HG03520 (cell line): ENCODE measurements at regions not wholly inside any gene's neighbourhood (a gene's known extent, or its start where the extent isn't known, plus 50 kb on each side); places are given as distances from the start of the nearest gene placed in this dataset.

Experiments
- ATAC-seq: cut with Tn5 transposase; IDR thresholded peaks from one replicate; pipeline ENCODE4 v1.9.1; 2021; ENCODE audit warnings: mild to moderate bottlenecking, moderate library complexity; ENCODE audit not compliant: unreplicated experiment

DNA sequence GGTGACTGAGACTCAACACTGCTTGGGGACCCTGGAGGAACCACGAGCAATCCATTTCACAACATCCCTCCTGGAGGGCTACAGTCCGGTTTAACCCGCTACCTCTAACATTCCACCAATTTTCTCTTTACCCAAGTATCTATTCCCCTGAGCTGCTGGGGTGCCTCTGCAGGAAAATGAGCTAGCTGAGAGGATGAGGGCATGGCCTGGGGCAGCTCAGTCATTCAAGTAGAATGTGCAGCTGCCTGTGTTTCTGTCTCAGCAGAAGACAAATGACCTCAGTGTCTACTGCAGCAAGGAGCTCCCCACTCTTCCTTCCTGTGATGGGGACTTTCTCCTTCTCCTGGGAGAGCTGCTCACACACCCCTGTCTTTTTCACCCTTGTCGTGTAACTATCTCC is 120.8 kb downstream of the ZNF518B start:
- no peak for ATAC-seq

DNA sequence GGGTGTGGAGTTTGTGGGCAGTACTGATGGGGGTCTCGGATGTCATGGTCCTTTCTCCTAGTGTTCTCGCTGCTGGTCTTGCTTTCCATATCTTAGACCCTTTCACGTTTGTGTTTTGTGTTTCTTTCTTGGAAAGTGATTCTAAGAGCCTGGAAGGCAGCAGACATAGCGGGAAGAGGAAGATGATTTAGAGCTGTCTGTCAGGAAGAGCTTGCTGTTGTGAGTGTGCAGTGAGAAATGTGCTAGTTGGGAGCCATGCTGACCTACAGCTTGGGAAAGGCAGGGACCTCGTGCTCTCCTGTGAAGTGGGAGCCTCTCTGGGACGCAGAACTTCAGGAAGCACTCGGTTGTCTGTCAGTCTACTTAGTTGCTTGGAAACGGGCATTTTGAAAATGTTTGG is 122.2 kb downstream of the ZNF518B start:
- ATAC-seq: no peak

- no peak for ATAC-seq
Observed at GRCh38 chr4:10334506-10335028, 122.7 kb downstream of the ZNF518B start.

GRCh38 chr4:10333942-10334341 is 123.3 kb downstream of the ZNF518B start:
- no peak for ATAC-seq

DNA sequence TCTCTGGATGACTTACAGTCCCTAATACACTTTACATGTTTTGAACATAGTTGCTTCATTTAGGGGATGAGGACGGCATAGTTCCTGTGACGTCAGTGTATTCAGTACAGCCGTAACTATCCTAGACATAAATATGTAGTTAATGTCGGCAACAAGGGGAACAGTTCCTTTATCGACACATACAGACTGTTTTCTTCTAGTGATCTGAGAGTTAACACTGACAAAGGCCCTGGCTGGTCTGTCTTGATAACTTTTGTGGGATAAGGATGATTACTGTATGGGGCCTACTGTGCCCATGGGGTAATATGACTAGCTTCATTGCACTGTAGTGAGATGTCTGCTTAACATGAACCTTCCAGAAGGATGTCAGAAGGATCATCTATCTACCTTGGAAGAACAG is 131.2 kb downstream of the ZNF518B start:
- no peak for ATAC-seq

DNA sequence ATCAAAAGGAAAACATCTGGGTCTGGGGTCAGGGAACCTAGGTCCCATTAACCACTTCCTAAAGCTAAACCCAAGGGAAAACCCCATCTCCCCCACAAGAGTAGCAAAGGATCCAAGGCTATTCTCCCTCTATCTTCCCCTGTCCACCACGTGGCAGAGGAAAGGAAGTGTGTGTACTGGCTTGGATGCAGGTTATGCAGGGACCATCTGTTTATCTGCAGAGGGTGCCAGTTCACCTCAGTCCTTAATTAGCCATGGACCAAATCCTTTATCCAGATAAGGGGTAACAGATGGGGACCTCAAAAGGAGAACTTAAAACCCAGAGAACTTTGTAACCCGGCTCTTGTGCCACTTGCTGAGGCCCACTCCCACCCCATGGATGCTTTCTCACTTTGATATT is 135.3 kb downstream of the ZNF518B start:
- ATAC-seq: no peak

DNA sequence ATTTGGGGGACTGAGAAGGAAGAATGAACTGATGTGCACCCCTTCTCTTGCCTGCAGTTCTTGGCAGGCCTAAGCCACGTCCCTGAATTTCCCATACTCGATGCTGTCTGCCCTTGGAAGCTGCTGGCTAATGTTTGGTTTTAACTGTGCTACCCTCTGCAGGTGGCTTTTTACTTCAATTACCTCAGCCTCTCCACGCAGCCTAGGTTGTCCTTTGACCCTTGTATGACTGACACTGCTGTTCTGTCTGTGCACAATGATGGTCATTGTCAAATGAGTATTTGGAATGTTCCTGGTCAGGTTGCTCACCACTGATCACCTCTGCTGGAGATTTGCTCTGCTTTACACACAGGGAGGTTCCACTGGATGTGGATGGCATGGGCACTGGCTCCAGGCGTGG is 137.1 kb downstream of the ZNF518B start:
- no peak for ATAC-seq

- ATAC-seq: no peak
Observed at GRCh38 chr4:10317345-10317744, 139.9 kb downstream of the ZNF518B start.

DNA sequence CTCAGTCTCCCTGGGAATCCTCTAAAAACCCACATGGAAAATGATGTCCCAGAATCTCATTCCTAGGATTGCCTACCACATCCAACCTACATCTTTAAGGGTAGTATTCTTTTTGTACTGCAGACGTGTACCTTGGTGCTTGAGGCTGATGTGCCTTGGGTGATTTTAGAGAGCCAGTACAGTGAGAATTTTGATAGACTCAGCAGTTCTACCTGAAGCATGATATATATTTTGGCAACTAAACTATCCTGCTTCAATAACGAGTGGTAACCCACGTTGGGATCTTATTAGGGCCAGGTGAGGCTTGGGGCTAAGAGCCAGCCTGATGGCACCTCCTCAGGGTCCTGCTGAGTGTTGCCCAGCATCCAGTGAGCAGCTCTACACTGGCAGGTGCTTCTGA is 140.4 kb downstream of the ZNF518B start:
- no peak for ATAC-seq

DNA sequence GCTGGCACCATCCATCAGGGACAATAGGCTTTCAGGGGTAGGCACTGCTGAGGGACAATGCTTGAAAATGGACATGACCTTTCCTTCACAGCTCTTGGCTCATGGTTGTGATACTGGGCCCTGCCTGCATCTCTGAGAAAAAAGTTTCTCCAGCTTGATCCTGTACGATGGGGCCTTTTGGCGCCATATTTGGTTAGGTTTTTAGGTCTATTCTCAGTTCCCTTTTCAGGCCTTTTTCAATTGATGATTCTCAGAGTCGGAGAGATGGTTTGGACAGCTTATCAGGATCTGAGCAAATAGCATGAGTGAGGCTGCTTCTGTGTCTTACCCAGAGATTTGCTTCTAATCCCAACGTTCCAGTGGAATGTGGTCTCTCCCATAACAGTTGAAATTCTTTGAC is 141.6 kb downstream of the ZNF518B start:
- no peak for ATAC-seq

- ATAC-seq: no peak
Observed at GRCh38 chr4:10312568-10312967, 144.7 kb downstream of the ZNF518B start.

- ATAC-seq: no peak
Observed at GRCh38 chr4:10311939-10312338, 145.3 kb downstream of the ZNF518B start.

GRCh38 chr4:10305816-10306215 is 151.4 kb downstream of the ZNF518B start:
- no peak for ATAC-seq

GRCh38 chr4:10303291-10303690 is 153.9 kb downstream of the ZNF518B start:
- ATAC-seq: no peak

DNA sequence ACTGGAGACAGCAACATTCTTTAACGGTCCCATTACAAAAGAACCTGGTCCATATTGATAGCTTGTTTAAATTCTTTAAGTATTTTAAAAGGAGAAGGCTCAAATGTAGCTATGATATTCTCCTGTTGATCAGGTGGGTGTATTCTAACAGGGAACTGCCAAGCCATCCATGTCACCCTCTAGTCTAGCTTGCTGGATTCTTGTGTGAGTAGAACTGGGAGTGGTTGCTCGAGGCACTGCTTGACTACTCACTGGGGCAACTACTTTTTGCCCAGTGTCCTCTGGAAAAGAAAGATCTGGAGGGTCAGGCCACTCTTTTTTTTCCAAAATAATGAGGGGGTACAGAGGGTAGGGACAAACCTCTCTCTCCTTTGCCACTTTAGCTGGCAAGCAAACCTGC is 155.1 kb downstream of the ZNF518B start:
- ATAC-seq: no peak

GRCh38 chr4:10299601-10300000 is 157.6 kb downstream of the ZNF518B start:
- ATAC-seq: no peak

DNA sequence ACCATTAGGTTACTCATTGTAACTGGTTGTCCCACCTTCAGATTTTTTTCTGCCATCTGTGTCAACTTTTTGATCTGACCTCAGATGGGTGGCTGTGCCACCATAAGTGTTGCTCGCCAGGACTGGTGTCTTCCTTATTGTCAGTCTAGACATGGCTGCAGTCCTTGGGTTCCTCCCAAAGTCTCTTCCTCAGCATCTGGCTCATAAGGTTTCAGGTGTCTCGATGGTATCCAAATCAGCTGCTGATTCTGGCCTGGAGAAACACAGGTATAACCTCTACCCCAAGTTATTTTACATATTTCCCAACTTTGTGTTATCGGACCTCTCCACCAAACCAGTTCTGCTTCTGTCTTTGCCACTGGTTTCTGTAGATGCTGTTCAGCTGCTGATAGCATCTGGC is 158.5 kb downstream of the ZNF518B start:
- no peak for ATAC-seq

GRCh38 chr4:10296730-10297129 is 160.5 kb downstream of the ZNF518B start:
- ATAC-seq: no peak

DNA sequence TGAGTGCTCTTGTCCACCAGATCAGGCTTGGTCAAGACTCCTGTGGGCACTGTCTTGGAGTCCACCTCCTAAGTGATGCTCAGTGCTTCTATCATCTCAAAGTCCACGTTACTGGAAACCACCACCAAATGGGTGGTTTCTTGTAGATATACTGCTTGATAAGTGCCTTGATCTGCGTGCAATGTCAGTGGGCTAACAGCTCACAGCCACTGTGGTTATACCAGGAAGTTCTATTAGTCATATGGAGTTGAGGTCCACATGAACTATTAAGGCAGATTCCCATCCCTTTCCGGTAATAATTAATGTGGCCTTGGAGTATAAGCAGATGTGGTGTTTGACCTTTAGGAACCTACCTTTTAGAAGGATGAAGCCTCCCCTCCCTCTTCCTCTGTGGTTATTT is 161.9 kb downstream of the ZNF518B start:
- ATAC-seq: no peak

GRCh38 chr4:10289538-10289906 is 167.7 kb downstream of the ZNF518B start:
- ATAC-seq: no peak

DNA sequence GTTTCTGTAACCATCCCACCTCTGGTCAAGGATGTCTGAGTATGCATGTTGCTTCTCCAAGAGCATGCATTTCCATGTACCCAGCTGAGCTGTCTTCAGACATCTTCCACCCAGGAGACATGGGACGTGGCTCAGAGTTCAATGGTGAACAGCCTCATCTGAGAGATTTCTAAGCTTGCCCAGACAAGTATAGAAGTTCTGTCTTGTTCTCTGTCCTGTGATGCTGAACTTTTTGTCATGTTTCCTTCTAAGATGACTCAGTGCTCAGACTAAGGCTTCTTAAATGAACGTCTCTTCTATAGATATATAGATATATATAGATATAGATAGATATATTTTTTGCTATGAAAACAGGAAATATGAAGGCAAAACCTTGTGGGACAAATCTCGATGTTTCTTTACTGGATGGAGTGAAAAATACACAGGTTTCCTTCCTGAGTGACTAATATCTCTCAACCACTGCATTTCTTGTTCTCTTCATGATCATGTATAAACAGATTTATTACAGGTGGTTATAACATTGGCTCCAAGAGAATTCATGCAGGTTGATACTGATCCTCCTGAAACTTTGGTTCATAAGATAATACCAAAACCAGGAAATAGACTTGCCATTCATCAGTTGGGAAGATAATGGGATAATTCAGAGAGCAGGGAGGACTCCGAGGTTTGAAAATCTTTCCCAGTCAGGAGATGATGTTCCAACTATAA is 168.2 kb downstream of the ZNF518B start:
- ATAC-seq: no peak

GRCh38 chr4:10285028-10285427 is 168.4 kb upstream of the WDR1 start:
- ATAC-seq: no peak

DNA sequence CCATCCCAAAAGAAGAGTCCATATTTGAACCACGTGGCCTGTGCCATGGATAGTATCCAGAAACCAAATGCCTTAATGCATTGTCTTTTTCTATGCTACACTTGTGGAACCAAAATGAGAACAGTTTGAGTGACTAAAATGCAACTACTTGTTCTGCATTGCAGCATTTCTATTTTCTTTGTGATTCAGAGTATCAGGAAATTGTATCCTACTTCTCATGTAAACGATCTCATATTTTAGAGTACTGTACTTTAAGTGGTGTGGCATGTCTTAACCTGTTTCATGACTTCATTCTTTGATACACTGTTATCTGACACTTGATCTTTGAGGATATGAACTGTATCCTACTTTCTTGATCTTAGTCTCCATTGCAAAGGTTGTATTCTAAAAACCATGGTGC is 167.2 kb upstream of the WDR1 start:
- ATAC-seq: no peak
